PC-9 (cell line): ENCODE measurements at regions not wholly inside any gene's neighbourhood (a gene's known extent, or its start where the extent isn't known, plus 50 kb on each side); places are given as distances from the start of the nearest gene placed in this dataset.

ENCODE experiments used
- CTCF ChIP-seq: fragments of 200-600 bp; sonication (generic); conservative IDR thresholded peaks from 2 replicates; pipeline ENCODE4 v1.6.1; 2017; ENCODE audit warnings: mixed run types, antibody characterized with exemption, mild to moderate bottlenecking, moderate library complexity
- EZH2 ChIP-seq: fragments of 200-600 bp; sonication (generic); IDR thresholded peaks from 2 replicates; pipeline ENCODE4 v1.8.0; 2017; ENCODE audit warnings: antibody characterized with exemption, low read depth

GRCh38 chr10:106493226-106493625, 671.3 kb downstream of the SORCS1 start:
- no peak for TF ChIP-seq CTCF
- TF ChIP-seq EZH2 = no peak
